GM12891 (cell line): ENCODE measurements at regions not wholly inside any gene's neighbourhood (a gene's known extent, or its start where the extent isn't known, plus 50 kb on each side); places are given as distances from the start of the nearest gene placed in this dataset.

Experiments
- POLR2A ChIP-seq: IDR thresholded peaks from 2 replicates; pipeline ENCODE4 v1.6.1; 2011; ENCODE audit warnings: low read depth, low read length, control low read depth
- POLR2AphosphoS5 ChIP-seq: IDR thresholded peaks from 2 replicates; pipeline ENCODE4 v1.6.1; 2011; ENCODE audit warnings: low read depth, low read length, control low read depth
- SPI1 ChIP-seq: IDR thresholded peaks from 2 replicates; pipeline ENCODE4 v1.6.1; 2011; ENCODE audit warnings: low read depth, low read length, control low read depth
- TAF1 ChIP-seq: IDR thresholded peaks from 2 replicates; pipeline ENCODE4 v1.6.1; 2011; ENCODE audit warnings: low read depth, low read length, control low read depth

DNA sequence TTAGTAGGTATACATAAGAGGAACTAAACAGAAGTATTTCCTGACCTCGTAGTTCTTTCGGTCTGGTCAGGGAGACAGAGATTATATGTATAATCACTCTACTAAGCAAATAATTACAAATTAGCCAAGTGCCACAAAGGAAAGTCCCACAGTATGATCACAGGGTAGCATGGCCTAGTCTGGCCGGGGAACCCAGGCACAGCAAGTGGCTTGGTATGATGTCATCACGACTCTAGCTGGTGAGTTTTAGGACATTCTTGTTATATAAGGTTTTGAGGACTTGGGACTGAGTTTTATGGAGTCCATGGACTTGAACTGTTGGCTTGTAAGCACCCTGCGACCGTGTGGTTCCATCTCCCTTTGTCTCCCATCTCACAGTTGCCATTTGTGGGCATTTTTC lies 316.5 kb upstream of the ZFHX3 start:
- no peak for TF ChIP-seq POLR2AphosphoS5
- no peak for TF ChIP-seq POLR2A
- no peak for TF ChIP-seq TAF1
- TF ChIP-seq SPI1 = no peak
